ENCODE measurements at regions not wholly inside any gene's neighbourhood (a gene's known extent, or its start where the extent isn't known, plus 50 kb on each side); places are given as distances from the start of the nearest gene placed in this dataset.

- TF ChIP-seq, protein P1, sequence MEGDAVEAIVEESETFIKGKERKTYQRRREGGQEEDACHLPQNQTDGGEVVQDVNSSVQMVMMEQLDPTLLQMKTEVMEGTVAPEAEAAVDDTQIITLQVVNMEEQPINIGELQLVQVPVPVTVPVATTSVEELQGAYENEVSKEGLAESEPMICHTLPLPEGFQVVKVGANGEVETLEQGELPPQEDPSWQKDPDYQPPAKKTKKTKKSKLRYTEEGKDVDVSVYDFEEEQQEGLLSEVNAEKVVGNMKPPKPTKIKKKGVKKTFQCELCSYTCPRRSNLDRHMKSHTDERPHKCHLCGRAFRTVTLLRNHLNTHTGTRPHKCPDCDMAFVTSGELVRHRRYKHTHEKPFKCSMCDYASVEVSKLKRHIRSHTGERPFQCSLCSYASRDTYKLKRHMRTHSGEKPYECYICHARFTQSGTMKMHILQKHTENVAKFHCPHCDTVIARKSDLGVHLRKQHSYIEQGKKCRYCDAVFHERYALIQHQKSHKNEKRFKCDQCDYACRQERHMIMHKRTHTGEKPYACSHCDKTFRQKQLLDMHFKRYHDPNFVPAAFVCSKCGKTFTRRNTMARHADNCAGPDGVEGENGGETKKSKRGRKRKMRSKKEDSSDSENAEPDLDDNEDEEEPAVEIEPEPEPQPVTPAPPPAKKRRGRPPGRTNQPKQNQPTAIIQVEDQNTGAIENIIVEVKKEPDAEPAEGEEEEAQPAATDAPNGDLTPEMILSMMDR (IDR thresholded peaks at IDR 0.05 in 8 of 11, conservative IDR thresholded peaks at IDR 0.05 in 3 of 11), result no peak
- TF ChIP-seq POLR2AphosphoS5 (IDR thresholded peaks at IDR 0.05) (no peak), POLR2A (IDR thresholded peaks at IDR 0.05) (no peak)
Observed at GRCh38 chr4:162837241-162837640, 329.4 kb downstream of the NAF1 start.

Measured in spleen (tissue), 7 donors.